ENCODE measurements at regions not wholly inside any gene's neighbourhood (a gene's known extent, or its start where the extent isn't known, plus 50 kb on each side); places are given as distances from the start of the nearest gene placed in this dataset.
A peak's percentile ranks its signal among the peaks of the same experiment; 100 is the strongest.

DNA sequence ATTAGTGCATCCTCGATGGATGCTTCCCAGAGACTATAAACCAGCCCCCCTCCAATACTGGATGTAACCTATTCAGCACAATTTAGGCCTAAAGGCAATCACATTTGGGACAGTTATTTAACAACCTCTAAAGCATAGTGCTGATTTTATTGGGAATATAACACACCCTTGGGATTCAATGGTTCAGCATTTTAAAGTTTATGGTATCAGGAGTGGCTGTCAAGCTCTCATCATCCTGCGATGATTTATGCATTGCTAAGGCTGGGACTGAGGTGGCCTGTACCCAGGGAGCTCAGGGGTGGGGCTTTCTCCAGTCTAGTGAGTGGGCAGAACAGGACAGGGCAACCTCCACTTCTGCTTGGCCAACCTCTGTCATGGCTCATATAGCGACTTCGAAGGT is 464.9 kb downstream of the INHBA start:
- no peak for DNase-seq (ENCODE audit: low read depth)

DNA sequence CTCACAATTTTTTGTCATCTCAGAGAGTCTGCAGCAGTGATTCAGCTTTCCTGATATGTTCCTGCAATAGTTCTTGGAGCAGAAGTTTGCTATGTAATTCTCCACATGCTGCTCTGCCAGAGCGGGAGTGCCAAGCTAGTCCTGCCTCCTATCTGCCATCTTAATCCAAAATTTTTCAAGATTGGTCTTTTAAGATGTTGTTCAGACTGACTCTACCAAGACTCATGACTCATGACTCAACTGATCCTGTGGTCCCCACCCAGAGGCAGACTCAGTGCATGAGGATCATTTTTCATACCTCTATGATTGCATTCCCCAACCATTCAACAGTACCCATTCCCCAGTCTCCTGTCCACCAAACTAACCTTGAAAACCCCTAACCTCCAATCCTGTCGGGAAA is 470.8 kb downstream of the INHBA start:
- no peak for DNase-seq (ENCODE audit: low read depth)

DNA sequence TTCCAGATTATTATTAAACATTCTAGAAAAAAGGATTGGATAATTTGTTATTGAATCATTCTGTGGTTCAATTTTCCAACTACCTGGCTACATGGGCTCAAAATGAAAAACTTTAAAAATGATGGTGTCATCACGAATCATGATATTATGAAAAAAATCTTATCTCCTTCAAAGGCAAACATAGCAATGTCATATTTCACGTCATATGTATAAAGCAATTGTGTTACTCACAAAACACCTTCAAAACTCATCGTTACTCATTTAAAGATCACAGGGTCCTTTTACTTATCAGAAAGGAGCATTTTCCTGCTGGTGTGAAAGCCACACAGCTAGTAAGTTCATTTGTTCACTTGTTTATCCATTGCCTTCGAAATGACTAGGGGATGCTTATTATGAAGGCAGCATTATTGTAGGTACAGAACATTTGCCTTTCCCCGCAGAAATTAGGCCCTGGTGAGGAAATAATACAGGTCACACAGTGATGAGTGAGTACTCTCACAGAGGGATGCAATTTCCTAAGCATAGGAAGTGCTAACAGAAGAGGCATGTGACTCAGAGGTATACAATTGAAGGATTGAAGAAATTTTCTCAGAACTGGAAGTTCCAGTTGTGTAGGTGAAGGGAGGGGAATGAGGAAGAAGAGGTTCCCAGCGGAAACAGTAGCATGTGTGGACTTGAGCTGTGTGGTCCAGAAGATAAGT is 478.7 kb downstream of the INHBA start:
- DNase-seq (ENCODE audit: low read depth) = no peak

DNA sequence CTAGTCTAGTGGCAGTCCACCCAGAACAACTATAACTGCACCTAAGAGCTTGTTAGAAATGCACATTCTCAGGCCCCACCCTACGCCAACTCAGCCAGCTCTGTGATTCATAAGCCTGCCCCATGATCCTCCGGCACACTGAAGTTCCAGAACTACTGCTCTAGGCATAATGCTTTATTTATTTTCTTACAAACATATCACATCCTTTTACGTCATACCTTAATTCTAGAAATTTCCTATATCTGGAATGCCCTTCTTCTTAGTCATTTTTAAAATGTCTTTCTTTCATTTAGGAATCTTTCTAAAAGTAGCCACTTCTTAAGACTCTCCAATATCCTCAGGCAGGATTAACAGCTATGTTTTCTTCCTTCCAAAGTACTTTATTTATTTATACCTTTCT is 480.1 kb downstream of the INHBA start:
- no peak for DNase-seq (ENCODE audit: low read depth)

DNA sequence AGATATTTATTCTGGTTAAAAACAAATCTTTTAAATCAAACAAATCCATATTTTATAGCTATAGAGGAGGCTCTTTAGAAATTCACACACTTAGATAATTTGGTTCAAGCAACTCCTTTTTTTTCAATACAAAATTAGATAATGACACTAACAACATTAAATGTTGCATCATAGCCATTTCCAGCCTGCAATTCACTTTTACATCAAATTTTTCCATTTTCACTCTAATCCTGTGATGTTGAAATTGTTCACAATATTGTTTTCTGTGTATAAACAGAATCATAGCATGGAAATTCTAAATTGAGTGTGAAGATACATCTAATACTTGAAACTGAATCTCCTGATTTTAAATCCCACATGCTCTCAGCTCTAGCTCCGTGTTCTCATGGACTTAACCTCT is 482.6 kb downstream of the INHBA start:
- DNase-seq (ENCODE audit: low read depth) = no peak

DNA sequence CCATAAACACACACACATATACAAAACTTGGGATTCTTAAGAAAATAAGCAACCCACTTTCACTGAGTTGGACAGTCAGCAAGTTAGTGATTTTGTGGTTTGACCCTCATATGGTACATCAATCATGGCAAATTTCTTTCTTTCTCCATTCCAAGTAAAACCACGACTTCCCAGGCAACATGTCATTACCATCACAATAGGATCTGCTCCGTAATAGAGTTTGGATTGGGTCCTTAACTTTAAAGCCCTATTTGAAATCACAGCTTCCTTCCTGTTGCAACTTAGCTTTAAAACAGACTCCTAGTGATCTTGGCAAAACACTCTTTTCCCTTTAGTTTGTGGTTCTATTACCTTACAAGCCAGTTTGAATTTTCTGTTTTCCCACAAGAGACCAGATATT is 483.6 kb downstream of the INHBA start:
- no peak for DNase-seq (ENCODE audit: low read depth)

DNA sequence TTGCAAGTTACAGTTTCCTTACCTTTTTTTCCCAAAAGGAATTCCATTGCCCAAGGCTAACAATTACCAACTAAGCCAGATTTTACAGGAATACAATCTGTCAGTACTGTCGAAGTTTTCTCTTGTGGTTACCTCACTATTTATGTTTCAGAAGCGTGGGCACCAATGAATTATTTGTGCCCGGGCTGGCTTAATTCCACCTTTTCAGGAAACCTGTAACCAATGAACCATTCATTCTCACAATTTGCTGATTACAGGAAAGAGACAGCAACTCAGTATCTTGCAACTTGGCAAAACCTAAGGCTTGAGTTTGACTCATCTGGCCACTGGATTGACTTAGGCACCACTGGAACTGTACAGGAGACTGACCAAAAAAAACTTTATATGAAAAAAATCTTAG is 485.6 kb downstream of the INHBA start:
- DNase-seq (ENCODE audit: low read depth) = no peak

DNA sequence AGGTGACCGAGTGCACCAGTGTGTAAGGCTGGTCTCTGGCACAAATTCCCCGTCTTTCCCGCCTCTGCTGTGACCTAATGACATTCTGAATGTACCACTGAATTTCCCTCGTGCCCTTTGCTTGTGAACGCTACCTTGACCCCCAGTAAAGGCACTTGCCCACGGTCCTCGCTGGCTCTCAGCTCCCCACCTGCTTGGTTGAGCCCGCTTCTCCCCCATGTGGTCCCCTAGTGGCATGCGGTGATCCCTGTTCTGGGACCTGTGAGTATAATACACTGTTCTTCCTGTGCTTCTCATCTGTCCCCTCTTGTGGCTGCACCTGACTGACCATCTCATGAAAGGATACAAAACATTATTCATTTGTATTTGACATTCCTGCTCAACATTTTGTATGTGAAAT is 495.7 kb downstream of the INHBA start:
- DNase-seq (ENCODE audit: low read depth) = no peak

DNA sequence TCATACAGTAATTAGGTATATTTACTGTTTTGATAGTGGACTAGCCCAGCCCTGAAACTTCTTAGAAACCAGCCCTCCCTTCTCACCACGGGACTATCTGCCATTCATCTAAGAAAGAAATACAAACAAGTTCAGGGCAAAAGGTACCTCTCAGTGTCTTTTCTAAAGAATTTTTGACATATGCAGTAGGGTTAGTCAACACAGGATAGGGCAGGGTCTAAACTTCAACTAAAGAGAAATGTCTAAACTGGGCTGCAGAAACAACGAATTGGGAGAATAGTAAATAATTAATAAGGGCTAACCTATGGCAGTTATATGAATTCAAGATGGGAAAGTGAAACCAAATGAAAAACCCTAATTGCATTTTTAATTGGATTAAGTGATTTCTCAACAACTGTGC is 496.6 kb downstream of the INHBA start:
- DNase-seq (ENCODE audit: low read depth) = no peak

DNA sequence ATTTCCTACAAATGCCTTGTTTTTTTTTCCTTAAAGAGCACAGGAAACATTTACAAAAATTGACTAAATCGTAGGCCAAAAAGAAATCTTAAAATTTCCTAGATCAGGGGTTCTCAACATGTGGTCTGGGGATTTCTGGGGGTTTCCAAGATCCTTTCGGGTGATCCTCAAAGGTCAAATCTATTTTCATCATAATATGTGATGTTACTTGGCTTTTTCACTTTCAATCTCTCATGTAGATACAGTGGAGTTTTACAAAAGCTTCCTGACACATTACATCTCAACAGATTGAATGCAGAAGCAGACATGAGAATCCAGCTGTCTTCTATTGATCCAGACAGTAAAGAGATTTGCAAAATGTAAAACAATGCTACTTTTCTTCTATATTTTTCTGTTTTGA is 497.3 kb downstream of the INHBA start:
- no peak for DNase-seq (ENCODE audit: low read depth)

DNA sequence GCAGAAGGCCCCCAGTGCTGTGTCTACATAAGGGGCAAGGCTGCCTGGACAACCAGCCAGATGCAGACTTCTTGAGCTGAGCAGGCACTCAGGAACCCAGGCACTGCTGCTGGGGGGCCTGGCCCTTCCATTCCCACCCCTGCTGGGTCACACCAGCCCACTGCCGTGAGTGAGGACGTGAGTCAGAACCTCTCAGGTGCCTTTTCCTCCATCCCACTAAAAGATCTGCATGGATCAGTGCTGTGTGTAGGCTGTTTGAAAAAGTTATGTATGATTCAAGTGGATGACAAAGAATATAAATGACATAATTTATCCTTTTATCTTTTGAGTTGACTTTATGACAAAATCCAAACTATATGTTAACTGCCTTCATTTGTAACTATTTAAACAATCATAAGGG is 499.3 kb downstream of the INHBA start:
- DNase-seq (ENCODE audit: low read depth) = no peak

DNA sequence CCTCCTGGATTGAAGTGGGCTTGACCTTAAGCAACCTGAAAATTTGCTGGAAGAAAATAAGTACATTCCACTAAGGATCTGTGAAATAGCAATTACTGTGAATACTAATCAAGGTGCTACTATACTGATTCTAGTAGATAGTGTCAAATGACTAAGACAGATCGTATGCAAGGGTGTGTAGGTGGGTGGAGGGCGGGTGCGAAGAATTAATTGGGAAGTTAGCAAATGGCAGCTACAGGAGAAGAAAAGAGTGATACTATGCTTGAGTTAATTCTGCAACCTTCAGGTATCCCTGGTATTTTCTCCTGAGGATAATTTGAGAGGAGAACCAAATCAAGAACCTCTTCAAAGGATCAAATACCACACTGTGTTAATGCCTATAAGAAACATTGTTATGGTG is 501.9 kb downstream of the INHBA start:
- no peak for DNase-seq (ENCODE audit: low read depth)

DNA sequence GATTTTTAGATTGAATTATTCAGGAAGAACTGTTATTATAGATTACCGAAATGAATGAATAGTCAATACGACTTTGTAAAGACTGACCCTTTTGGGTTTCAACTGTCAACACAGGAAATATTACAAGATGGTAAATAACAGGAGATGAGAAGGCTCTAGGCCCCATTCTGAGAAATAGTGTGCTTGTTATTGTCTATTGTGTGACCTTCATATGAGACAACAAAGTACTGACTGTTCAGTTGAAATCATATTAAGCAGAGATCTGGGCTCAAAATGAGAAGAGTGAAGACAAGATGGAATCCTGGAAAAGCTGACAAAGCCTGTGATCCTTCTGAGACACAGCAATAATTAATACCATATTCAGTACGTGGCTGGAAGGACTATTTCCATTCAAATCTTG is 503.8 kb downstream of the INHBA start:
- no peak for DNase-seq (ENCODE audit: low read depth)

DNA sequence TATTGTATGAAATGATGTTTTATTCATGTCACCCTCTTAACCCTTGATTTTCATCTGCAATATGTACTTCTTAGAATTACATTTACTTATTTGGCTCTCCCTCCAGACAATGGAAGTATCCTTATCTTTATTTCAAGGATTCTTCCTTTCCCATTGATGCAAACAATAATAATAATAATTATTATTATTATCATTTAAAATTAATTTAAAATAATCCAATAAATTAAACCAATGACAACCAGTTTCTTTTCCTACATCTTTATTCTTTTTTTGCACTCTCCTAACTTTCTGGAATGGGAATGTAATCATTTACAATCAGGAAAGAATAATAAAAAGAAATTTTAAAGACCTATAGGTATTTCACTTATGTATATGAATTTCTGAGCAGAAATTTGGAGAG is 504.4 kb downstream of the INHBA start:
- no peak for DNase-seq (ENCODE audit: low read depth)

DNA sequence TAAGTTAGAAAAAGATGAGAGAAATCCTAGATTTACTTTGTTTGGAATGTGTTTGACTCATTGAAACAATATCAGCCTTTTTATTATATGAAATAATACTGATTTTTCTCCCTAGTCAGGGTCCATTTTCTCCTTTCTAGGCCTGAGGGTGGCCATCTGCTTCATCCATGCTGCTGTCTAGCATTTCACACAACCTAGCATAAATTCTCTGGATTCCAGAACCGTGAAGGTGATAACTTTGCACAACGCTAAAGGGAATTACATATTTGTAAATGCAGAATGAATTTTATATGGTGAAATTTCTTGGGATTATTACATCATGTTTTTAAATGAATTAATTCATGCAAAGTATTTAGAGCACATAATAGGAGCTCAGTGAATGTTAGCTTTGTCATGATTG is 505.1 kb downstream of the INHBA start:
- DNase-seq (ENCODE audit: low read depth) = no peak

DNA sequence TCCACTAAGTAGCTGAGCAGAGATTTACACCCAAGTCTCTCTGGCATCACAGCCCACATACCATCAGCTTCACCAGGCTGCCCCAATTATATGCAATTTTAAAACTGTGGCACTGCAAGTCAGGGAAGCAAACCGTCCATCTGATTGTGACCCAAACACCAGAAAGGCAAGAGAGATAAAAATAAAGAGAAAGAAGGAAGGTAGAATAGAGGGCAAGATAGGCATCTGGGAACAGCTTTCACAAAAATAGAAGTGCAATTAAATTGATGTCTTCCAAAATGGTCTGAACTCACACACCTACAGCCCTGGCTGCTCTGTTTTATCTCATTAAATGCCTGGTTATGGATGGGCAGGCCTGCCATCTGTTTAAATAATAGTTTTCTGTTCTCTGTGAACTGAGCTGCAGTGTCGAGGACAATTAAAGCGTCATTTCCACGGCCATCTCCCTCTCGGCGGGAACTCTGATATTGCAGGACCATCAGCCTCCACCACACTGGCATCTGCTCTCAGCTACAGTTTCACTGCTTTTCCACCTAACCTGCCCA is 509.1 kb downstream of the INHBA start:
- no peak for DNase-seq (ENCODE audit: low read depth)

DNA sequence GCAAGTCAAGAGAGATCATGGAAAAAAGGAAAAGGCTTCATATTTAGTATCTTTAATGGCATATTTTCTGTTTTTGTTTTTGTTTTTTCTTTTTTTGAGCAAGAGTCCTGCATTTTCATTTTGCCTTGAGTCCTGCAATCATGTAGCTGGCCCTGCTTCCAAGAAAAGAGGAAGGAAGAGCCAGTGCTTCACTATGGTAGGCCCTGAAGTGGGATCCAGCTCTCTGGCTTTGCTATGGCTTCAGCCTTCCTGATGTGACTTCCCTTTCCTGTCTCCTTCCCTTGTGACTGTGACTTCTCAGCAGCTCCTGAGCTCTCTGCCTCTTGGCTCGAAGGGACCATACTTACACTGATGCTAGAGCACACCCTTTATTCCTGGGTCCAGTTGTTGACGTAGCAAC is 512.3 kb downstream of the INHBA start:
- DNase-seq (ENCODE audit: low read depth) = no peak

DNA sequence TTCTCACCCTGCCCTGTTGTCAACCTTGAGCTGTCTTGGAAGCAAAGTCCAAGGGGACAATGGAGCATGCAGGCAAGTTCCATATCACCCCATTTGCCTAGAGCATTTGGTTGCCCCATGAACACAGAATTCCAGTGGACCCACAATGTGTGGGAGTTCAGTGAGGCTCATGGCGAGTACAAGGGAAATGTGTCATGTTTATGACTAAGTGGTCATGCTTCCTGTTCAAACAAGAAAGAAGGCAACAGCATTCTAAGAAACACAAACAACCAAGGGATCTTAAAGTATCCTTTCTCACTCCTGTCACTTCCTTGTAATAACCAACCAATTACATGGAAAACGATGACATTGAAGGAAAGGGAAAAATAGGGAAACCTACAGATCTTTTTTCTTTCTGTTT is 513.0 kb downstream of the INHBA start:
- peak; percentile 74 for DNase-seq (ENCODE audit: low read depth)

DNA sequence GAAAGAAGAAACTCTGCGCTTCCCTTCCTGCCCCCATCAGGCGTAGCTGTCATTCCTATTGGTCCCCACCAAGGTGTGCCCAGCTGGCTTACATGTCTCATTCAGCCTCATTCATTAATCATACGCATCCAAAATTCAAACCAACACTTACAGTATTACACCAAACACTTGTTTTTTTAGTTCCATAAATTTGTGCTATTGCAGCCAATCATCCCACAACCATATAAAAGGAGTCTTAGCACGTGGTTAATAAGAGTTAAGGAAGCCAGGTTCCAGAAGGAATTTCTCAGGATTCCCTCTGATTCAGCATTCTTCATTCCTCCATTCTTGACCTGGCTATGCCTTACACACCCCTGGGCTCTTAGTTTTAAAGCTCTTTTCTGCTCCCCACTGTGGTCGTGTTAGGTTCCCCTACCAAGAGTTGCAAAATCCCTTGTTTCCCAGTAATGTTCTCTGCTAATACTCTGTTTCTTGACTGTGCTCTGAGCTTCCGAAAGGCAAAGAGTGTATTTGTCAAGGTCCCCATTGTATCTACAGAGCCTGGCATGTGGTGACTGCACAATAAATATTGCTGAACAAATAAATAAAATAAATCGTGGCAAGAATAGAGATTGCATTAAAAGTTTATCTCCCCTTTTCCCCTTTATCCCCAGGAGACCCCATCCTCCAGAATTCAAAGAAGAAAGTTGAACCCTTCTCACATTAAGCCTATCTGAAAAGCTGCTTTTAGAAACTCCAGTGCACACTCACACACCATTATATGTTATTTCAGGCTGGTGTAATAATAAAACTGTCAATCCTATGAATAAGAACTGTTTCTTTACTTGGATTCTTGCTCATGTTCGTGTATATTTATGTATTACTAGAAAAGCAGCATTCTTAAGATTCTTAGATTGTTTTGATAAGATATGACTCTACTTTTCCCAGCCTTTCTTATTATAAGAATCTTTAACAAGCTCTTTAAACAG is 514.4 kb downstream of the INHBA start:
- peak; percentile 55 for DNase-seq (ENCODE audit: low read depth)

DNA sequence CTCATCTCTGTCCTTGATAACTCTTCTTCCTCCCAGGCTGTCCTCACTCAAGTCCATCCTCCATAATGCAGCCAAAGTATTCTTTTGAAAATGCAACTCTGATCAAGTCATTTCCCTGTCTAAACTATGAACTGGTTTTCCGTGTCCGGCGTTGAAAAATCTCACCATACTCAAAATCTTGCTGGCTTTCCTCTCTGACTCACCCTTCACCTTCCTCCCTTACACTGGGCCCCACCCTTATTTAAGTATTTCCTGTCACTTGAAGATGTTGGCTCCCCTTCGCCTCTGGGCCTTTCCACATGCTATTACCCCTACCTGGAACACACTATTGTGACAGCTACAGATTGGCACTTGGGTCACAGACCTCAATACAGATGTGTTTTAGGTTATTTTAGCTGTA is 515.6 kb downstream of the INHBA start:
- DNase-seq (ENCODE audit: low read depth) = no peak

DNA sequence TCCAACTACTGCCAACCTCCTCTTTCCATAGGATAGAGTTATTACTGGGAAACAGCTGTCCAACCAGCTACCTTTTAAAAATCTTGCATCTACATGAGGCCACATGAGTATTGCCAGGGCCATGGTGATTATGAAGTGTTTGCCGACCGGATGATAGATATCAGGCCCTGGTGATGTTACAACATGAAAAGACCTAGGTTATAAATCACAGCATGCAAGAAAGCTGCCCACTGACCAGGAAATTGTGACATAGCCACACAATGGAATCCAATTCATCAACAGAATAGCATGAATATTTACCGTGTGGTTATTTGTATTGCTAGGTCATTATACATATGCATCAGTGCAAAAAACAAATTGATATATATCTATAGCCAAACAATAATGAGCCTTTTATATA is 517.0 kb downstream of the INHBA start:
- no peak for DNase-seq (ENCODE audit: low read depth)

DNA sequence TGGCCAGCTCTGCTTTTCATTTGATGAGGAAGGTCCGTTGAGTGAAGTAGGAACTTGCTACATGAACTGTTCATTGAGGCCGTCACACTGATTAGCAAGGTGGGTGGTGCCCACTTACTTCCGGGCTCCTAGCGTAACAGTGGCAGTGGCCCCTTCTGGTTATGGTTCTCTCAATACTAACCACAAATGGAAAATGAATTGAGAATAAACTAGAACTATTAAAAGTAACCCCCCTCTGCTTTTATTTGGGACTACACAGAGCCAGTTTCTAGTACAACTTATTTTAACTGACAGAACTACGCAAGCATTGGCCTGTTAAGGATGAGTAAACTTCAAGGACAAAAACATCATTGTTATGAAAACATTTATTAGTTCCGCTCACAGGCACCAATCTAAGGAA is 519.1 kb downstream of the INHBA start:
- no peak for DNase-seq (ENCODE audit: low read depth)

DNA sequence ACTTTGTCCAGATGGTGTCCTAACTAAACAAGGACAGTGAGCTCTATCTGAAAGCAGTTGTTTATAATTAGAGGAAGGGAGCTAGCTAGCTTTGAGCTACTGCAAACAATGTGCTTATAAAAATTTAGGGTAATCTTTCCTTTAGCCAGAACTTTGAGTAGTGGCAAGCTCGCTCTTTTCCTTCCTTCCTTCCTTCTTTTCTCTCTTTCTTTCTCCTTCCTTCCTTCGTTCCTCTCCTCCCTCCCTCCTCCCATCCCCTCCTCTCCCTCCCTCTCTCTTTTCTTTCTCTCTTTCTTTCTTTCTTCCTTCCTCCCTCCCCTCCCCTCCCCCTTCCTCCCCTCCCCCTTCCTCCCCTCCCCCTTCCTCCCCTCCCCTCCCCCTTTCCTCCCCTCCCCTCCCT is 520.1 kb downstream of the INHBA start:
- DNase-seq (ENCODE audit: low read depth) = no peak
